Stomach (tissue), 4 donors: ENCODE measurements at regions not wholly inside any gene's neighbourhood (a gene's known extent, or its start where the extent isn't known, plus 50 kb on each side); places are given as distances from the start of the nearest gene placed in this dataset.

ENCODE experiments used
- CTCF ChIP-seq, 7 experiments: fragments of 450-650 bp in 4 of 7; fragments of 200-600 bp in 3 of 7; sonication (generic) in 3 of 7; IDR thresholded peaks; one replicate each; pipeline ENCODE4 v1.5.1; 2016 to 2019; ENCODE audit warnings: antibody characterized with exemption in 7 of 7, control low read depth in 2 of 7, mild to moderate bottlenecking in 1 of 7
- EP300 ChIP-seq: sonication (generic); formaldehyde crosslinking; IDR thresholded peaks from one replicate; pipeline ENCODE4 v1.6.1; 2017; ENCODE audit warnings: antibody characterized with exemption

- TF ChIP-seq CTCF (IDR thresholded peaks at IDR 0.05) (no peak), EP300 (no peak)
These were observed 173.0 kb upstream of the UFM1 start for GRCh38 chr13:38176664-38177063.
